HG03103 (cell line): ENCODE measurements at regions not wholly inside any gene's neighbourhood (a gene's known extent, or its start where the extent isn't known, plus 50 kb on each side); places are given as distances from the start of the nearest gene placed in this dataset.

Experiments
- ATAC-seq: cut with Tn5 transposase; IDR thresholded peaks from one replicate; pipeline ENCODE4 v1.9.1; 2021; ENCODE audit warnings: low read depth; ENCODE audit not compliant: unreplicated experiment

DNA sequence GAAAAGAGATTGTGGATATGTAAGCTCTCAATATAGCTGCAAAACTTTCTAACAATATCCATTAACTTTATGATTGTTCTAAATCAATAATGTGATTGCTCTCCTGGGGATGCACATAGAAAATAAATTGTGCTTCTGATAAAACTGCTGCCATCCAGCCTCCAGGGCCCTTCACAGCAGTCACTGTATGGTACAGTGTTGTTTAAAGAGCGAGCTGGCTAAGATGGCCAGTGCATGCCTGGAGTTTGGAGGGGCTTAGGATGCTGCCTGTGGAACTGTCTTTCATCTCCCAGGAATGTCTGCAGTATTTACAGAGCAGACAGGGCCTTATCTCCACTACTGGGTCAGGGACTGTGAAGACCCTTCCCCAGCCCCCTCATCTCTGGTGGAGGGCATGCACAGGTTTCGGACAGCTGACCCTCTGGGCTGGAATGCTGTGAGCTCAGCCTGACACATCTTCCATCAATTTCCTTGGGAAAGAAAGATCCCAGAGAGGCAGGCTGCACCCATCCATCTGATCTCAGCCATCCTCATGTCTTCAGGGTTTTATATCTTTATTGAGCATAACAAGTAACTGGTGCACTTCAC is 137.0 kb downstream of the PLPP3 start:
- no peak for ATAC-seq

DNA sequence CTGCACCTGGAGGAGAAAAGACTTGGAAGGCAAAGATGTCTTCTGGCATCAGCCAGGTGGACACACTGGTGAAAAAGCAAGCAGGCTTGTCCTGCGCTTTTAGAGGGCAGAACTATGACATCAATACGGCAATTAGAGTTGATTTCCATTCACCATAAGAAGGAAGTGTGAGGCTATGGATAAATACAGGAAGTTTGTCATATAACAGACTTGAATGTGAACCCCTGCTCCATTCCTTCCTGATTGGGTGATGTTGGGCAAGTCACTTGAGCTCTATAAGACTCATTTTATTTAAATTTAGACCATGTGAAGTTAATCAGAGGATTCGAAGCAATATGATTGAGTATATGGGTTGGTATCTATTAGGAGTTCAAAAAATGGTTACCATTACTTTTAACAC is 137.8 kb downstream of the PLPP3 start:
- no peak for ATAC-seq

DNA sequence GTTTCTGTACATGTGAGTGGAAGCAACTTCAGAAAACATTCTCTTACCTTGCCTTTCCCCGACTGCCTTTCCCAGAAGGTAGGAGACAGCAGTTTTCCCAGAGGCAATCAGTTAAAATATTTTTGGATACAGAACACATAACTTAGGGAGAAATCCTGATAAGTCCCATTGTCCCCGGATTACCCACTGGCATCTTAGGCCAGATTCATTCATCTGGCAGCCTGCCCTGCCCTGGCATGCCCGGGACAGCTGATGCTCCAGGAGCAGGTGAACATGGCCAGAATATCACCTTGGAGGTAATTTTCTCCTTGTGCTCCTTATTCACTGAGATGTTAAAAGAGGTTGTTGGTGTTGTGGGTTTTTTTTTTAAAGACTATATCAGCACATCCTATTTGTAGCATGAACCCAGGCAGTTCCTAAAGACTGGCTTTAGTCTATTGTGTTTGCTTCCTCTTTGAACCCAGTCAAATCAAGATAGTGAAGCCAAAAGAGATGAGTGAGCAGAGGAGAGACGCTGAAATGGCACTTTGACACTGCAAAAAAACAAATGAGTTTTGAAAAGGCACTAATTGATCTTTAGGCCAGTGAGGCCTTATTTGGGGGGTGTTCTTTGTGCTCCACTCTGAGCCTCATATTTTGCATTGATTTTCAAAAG is 139.6 kb downstream of the PLPP3 start:
- no peak for ATAC-seq

DNA sequence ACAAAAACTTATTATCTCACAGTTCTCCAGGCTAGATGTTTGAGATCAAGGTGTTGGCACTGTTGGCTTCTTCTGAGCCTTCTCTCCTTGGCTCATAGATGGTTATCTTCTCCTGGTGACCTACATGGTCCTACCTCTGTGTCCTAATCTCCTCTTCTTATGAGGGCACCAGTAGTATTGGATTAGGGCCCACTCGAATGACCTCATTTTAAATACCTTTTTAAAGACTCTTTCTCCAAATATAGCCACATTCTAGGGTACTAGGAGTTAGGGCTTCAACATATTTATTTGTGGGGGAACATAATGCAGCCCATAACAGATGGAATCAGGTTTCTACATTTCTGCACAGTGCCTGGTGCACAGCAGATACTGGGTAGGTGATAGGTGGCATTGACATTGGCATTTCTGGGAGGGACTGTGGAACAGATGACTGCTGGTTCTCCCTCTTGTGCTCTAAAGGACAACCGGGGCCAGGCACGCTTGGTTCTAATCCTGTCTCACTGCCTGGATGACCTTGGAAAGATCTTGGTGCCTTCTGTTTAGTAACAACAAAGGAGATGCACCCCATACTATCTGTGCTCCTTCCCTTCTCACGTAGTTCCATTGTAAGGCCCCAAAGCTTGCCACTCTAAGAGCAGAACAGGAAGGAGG is 140.3 kb downstream of the PLPP3 start:
- ATAC-seq, result no peak

DNA sequence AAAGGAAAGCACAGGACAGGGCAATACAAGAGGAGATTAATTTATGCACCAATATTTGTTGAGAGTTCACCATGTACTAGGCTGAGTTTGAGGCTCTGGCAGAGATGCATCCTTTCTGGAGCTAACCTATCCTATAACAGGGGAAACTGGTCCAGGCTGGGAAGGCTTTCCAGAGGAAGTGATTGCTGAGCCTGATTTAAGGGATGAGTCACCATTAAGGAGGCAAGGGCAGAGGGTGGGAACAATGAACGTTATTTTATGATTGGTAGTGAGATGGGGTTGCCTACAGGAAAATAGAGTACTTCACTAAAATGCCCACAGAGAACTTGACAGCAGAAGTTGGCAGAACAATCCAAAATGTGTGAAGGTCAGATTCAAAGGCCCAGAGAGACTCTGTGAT is 141.4 kb downstream of the PLPP3 start:
- no peak for ATAC-seq

GRCh38 chr1:56436912-56437417 is 142.4 kb downstream of the PLPP3 start:
- no peak for ATAC-seq

GRCh38 chr1:56436296-56436695 is 143.1 kb downstream of the PLPP3 start:
- ATAC-seq, result no peak

DNA sequence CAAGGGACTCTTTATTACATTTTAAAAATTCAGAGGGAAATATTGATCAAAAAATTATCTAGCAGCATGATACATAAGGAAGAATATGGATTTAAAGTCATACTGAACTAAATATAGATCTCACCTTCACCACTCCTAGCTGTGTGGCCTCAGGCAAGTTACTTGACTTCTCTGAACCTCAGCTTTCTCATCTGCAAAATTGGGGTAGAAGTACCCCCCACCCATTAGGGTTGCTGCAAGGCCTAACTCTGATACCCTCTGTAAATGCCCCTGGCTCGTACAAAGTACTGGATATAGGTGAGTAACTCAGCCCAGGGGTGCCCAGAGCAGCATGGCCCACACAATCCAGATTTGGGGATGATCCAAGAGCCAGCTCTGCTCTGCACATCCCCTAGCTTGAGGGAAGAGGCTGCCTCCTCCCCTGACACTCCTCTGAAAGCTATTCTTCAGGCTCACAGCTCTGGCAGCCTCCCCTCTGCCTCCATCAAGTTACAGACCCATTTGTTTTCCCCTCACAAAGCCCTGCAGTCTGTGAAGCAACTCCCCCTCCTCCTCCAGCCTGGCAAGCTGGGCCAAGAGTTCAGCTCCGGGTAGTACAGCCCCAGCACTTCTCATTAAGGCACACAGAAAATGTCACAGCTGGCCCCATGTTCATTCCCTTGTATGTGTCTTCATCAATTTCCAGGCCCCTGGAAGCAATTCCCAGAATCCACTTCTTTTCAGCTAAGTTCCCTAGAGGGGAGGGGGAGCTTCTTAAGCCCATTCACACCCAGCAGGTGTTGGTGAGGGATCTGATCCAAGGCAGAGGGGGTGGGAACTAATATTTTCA is 143.7 kb downstream of the PLPP3 start:
- ATAC-seq, result no peak

DNA sequence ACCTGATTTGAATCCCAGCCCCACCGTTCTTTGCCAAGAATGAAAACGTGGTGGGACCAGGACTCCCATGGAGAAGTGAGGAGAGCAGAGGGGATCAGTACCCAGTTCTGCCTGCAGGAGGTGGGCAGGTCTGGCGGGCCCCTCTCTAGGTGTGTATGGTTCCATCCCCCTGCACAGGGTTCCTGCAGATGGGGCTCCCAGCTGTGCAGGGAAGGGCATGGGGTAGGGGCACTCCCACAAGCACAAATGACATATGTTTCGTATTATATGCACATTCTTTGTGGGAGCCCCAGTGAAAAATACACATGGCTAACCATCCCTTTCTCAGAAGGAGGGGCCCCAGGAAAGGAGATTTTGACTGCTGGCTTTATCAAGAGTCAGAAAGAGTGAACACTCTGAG is 144.6 kb downstream of the PLPP3 start:
- no peak for ATAC-seq

- no peak for ATAC-seq
Observed at GRCh38 chr1:56434025-56434424, 145.3 kb downstream of the PLPP3 start.

DNA sequence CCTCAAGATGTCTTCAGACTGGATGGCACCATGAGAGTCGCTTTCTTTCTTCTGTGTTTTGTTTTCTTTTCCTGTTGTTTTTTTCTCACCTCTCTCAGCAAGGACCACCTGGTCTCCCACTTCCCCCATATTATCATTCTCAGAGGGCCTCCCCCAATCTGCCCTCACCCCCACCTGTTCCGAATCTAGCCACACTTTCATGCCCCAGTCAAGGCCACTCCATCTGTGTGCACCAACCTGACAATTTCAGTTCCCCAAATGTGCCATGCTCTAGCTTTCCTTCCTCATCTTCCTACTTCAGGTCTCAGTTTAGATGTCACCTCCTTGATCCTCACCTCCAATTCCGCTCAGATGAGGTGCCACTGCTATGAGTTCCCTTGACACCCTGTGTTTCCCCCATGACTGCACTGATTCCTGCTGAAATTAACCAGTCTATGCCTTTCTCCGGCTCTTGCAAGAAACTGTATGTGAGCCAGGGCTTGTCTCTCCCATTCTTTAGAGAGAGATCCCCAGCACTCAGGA is 146.2 kb downstream of the PLPP3 start:
- ATAC-seq, result no peak

- no peak for ATAC-seq
Observed at GRCh38 chr1:56432166-56432971, 147.0 kb downstream of the PLPP3 start.

- no peak for ATAC-seq
Observed at GRCh38 chr1:56430141-56430839, 149.1 kb downstream of the PLPP3 start.

- ATAC-seq, result no peak
Observed at GRCh38 chr1:56429288-56429687, 150.1 kb downstream of the PLPP3 start.

- no peak for ATAC-seq
Observed at GRCh38 chr1:56426587-56427381, 152.6 kb downstream of the PLPP3 start.

- ATAC-seq, result no peak
Observed at GRCh38 chr1:56425494-56426037, 153.8 kb downstream of the PLPP3 start.

DNA sequence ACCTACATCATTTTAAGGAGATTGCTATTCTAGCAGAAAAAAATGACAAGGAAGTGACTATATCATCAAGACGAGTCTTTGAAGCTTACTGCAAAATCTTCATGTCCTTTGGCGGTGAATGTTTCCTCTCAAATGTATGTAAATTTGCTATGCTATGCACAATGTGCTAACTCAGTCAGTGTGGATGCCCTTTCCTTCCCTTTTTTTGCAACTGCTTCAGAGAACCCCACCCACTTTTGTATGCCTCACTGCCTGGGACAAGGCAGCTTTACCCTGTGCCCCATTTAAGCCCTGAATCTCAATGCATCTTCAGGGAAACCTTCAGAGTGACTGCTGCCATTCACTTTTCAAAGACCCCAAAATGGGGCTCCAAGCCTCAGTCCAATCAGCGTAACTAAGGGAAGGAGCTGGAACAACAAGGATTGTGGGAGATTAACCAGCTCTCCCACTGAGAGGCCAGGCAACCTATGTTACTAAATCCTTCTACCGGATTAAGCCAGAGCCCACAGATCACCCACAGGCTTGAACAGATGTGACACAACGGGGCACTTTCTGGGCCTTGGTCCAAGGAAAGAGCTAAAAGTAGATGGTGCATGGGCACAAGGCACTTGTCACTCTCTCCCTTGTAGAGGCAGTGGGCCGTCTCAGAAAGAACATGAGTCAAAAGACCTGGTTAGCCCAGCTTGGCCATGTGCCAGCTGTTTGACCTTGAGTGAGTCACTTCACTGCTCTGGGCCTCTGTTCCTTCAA is 154.4 kb downstream of the PLPP3 start:
- ATAC-seq, result no peak

DNA sequence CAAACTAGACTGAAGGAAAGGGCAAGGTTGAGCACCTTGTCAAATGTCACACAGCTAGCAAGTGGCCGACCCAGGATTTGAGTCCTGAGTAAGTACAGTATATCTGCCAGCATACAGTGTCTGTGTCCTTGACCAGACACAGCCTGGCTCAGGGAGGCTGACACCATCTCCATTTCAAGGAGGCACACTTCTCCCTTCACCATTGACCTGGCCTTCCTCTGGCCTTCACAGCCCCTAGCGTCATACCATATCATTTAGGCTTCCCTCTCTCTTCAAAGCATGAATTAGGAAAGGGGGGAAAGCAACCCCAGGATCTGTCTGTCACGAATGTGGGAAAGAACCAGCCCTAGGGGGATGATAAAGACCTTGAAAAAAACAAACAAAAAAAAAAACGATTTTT is 155.6 kb downstream of the PLPP3 start:
- ATAC-seq, result no peak
